CD4-positive, alpha-beta T cell treated with Interferon gamma for 1 hour (primary cell): ENCODE measurements at regions not wholly inside any gene's neighbourhood (a gene's known extent, or its start where the extent isn't known, plus 50 kb on each side); places are given as distances from the start of the nearest gene placed in this dataset.

Experiments used
- DNase-seq: peaks from one replicate; pipeline ENCODE4 v3.0.0-alpha.2; 2020

GRCh38 chr3:106809041-106809440 lies 568.2 kb upstream of the CCDC54 start:
- no peak for DNase-seq

- DNase-seq = no peak
These were observed 567.5 kb upstream of the CCDC54 start for GRCh38 chr3:106809623-106810299.

GRCh38 chr3:106810300-106810875 lies 566.9 kb upstream of the CCDC54 start:
- no peak for DNase-seq

- DNase-seq = no peak
These were observed 565.9 kb upstream of the CCDC54 start for GRCh38 chr3:106811376-106811775.

GRCh38 chr3:106813742-106814141 lies 563.5 kb upstream of the CCDC54 start:
- no peak for DNase-seq

GRCh38 chr3:106814231-106814630 lies 563.0 kb upstream of the CCDC54 start:
- DNase-seq = no peak

GRCh38 chr3:106816838-106817237 lies 560.4 kb upstream of the CCDC54 start:
- DNase-seq = no peak

GRCh38 chr3:106817706-106818105 lies 559.5 kb upstream of the CCDC54 start:
- no peak for DNase-seq

GRCh38 chr3:106819440-106819839 lies 557.8 kb upstream of the CCDC54 start:
- DNase-seq = no peak

GRCh38 chr3:106820726-106821362 lies 556.4 kb upstream of the CCDC54 start:
- DNase-seq = no peak

- DNase-seq = no peak
These were observed 555.4 kb upstream of the CCDC54 start for GRCh38 chr3:106821801-106822200.

GRCh38 chr3:106822204-106822603 lies 555.0 kb upstream of the CCDC54 start:
- DNase-seq = no peak

- DNase-seq = no peak
These were observed 553.5 kb upstream of the CCDC54 start for GRCh38 chr3:106823701-106824100.

GRCh38 chr3:106824856-106825255 lies 552.4 kb upstream of the CCDC54 start:
- no peak for DNase-seq

GRCh38 chr3:106825962-106826605 lies 551.2 kb upstream of the CCDC54 start:
- DNase-seq = no peak

GRCh38 chr3:106826791-106827311 lies 550.4 kb upstream of the CCDC54 start:
- no peak for DNase-seq

GRCh38 chr3:106827515-106828213 lies 549.6 kb upstream of the CCDC54 start:
- DNase-seq = no peak

GRCh38 chr3:106829206-106829605 lies 548.0 kb upstream of the CCDC54 start:
- DNase-seq = no peak

GRCh38 chr3:106830334-106830733 lies 546.9 kb upstream of the CCDC54 start:
- DNase-seq = no peak

- no peak for DNase-seq
These were observed 540.3 kb upstream of the CCDC54 start for GRCh38 chr3:106836906-106837305.

GRCh38 chr3:106837616-106838015 lies 539.6 kb upstream of the CCDC54 start:
- DNase-seq = no peak

GRCh38 chr3:106839576-106840280 lies 537.5 kb upstream of the CCDC54 start:
- no peak for DNase-seq
